GM23248 (cell line): ENCODE measurements at regions not wholly inside any gene's neighbourhood (a gene's known extent, or its start where the extent isn't known, plus 50 kb on each side); places are given as distances from the start of the nearest gene placed in this dataset.
"Not testable (repeated sequence)": the region's sequence is repeated elsewhere in the genome, so short reads cannot be mapped to it uniquely, and the experiment has no call there.

Experiments used
- DNase-seq: peaks from one replicate; pipeline ENCODE4 v3.0.0-alpha.2; 2015
- H2AFZ ChIP-seq: fragments of 200-600 bp; sonication (generic); 2 replicates; pipeline ENCODE4 v1.6.1; 2016; ENCODE audit warnings: antibody characterized with exemption
- H3F3A ChIP-seq: fragments of 200-600 bp; sonication (generic); 2 replicates; pipeline ENCODE4 v1.6.1; 2016; ENCODE audit warnings: mild to moderate bottlenecking, antibody characterized with exemption, mixed run types; ENCODE audit not compliant: insufficient read depth
- H3K27ac ChIP-seq: fragments of 200-600 bp; sonication (generic); 2 replicates; pipeline ENCODE4 v1.5.1; 2016; ENCODE audit warnings: mild to moderate bottlenecking
- H3K27me3 ChIP-seq: fragments of 200-600 bp; sonication (generic); replicated peaks from 2 replicates; pipeline ENCODE4 v1.6.1; 2016; ENCODE audit warnings: mild to moderate bottlenecking; ENCODE audit not compliant: insufficient read depth
- H3K36me3 ChIP-seq: fragments of 200-600 bp; sonication (generic); 2 replicates; pipeline ENCODE4 v1.6.1; 2016; ENCODE audit warnings: low read depth, mild to moderate bottlenecking
- H3K4me1 ChIP-seq: fragments of 200-600 bp; sonication (generic); 2 replicates; pipeline ENCODE4 v1.6.1; 2016; ENCODE audit warnings: mild to moderate bottlenecking; ENCODE audit not compliant: insufficient read depth
- H3K4me2 ChIP-seq: fragments of 200-600 bp; sonication (generic); one replicate; pipeline ENCODE4 v1.6.1; 2016; ENCODE audit warnings: mild to moderate bottlenecking; ENCODE audit not compliant: unreplicated experiment
- H3K4me3 ChIP-seq: fragments of 200-600 bp; sonication (generic); 2 replicates; pipeline ENCODE4 v1.5.1; 2016; ENCODE audit warnings: mild to moderate bottlenecking
- H3K79me2 ChIP-seq: fragments of 200-600 bp; sonication (generic); 2 replicates; pipeline ENCODE4 v1.6.1; 2016; ENCODE audit warnings: mild to moderate bottlenecking; ENCODE audit not compliant: insufficient read depth
- H3K9ac ChIP-seq: fragments of 200-600 bp; sonication (generic); 2 replicates; pipeline ENCODE4 v1.6.1; 2016; ENCODE audit warnings: mild to moderate bottlenecking
- H3K9me2 ChIP-seq: fragments of 200-600 bp; sonication (generic); 2 replicates; pipeline ENCODE4 v1.6.1; 2016; ENCODE audit warnings: mixed run types, mild to moderate bottlenecking, moderate library complexity; ENCODE audit not compliant: insufficient read depth
- H3K9me3 ChIP-seq: fragments of 200-600 bp; sonication (generic); one replicate; pipeline ENCODE4 v1.6.1; 2017; ENCODE audit warnings: low read depth
- H4K20me1 ChIP-seq: fragments of 200-600 bp; sonication (generic); 2 replicates; pipeline ENCODE4 v1.6.0; 2016; ENCODE audit not compliant: insufficient read depth
- WGBS, 2 experiments: methylation state at CpG; one replicate each; pipeline ENCODE4 v1.1.6; 2015 to 2017; ENCODE audit warnings: low lambda C conversion rate in 2 of 2, low coverage in 1 of 2; ENCODE audit errors: missing lambda C conversion rate in 2 of 2; 5-methylcytosine and 5-hydroxymethylcytosine counted together
- in situ Hi-C: fragments of 300-500 bp; cut with MboI; formaldehyde crosslinking; loops from 2 replicates; pipeline ENCODE4 v1.15.0; 2020

DNA sequence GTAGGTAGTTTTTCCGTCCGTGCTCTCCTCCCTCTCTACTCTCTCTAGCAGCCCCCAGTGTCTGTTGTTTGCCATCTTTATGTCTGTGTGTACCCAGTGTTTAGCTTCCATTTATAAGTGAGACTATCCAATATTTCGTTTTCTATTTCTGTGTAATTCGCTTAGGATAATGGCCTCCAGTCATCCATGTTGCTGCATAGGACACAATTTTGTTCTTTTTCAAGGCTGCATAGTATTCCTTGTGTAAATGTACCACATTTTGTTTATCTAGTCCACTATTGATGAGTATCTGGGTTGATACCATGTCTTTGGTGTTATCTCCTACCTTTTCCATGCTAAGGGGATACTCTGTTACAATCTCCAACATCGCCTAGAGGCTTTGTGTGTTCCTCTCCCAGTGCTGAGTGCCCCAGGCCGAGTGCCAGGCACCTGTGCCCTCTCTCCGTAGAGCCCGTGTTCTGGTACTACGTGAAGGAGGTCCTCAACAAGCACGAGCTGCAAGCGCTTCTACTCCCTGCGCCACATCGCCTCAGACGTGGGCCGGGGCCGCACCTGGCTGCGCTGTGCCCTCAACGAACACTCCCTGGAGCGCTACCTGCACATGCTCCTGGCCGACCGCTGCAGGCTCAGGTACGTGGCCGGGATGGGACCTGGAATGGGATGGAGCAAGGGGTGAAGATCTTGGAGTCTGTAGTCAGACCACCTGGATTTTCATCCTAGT is 51.0 kb downstream of the NPIPB11 start:
- H3F3A ChIP-seq, H3K79me2 ChIP-seq, H3K4me2 ChIP-seq, in situ Hi-C loops, H4K20me1 ChIP-seq, H3K27ac ChIP-seq, H3K9me2 ChIP-seq, H3K4me3 ChIP-seq, H3K36me3 ChIP-seq, H3K9me3 ChIP-seq, H3K4me1 ChIP-seq, DNase-seq, H3K9ac ChIP-seq, H3K27me3 ChIP-seq, H2AFZ ChIP-seq: not testable (repeated sequence)
- 96 to 97% methylated on average over 23 of the region's 23 CpGs for WGBS, 2 experiments

- H3K36me3 ChIP-seq, H3K4me3 ChIP-seq, H3K9ac ChIP-seq, H3K27me3 ChIP-seq, H2AFZ ChIP-seq, in situ Hi-C loops, H3K9me3 ChIP-seq, H3K9me2 ChIP-seq, H3K4me1 ChIP-seq, DNase-seq, H3K79me2 ChIP-seq, H3F3A ChIP-seq, H3K27ac ChIP-seq, H3K4me2 ChIP-seq, H4K20me1 ChIP-seq: not testable (repeated sequence)
- 1 to 9% methylated on average over 2 of the region's 5 CpGs for WGBS, 2 experiments
These were observed 52.1 kb downstream of the NPIPB11 start for GRCh38 chr16:29354449-29354848.

DNA sequence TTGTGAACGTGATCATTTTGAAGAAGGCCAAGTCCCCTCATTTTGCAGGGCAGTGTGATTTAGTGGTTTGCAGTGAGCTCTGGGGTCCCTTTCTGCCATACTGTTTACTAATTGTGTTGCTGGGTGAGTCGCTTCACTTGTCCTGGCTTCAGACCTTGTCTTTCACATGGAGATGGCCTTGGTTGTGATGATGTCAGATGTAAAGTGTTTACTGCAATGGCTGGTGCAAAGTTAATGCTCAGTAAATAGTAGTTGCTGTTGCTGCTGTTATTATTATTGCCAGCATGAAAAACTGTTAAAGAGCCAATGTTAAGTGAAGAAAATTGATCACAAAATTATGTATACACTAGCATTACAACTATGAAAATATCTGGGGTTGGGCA is 53.9 kb downstream of the NPIPB11 start:
- H3K9me2 ChIP-seq, H3K27me3 ChIP-seq, H4K20me1 ChIP-seq, H3K79me2 ChIP-seq, H3K9me3 ChIP-seq, H3F3A ChIP-seq, H3K9ac ChIP-seq, H2AFZ ChIP-seq, H3K4me3 ChIP-seq, H3K27ac ChIP-seq, H3K4me1 ChIP-seq, H3K36me3 ChIP-seq, in situ Hi-C loops, H3K4me2 ChIP-seq: not testable (repeated sequence)
- peak; percentile 8 for DNase-seq
- WGBS, 2 experiments: 90 to 92% methylated on average over 2 of the region's 2 CpGs

GRCh38 chr16:29351970-29352616 is 54.4 kb downstream of the NPIPB11 start:
- H3K4me3 ChIP-seq, H3F3A ChIP-seq, H3K9me2 ChIP-seq, H2AFZ ChIP-seq, H3K27me3 ChIP-seq, H3K79me2 ChIP-seq, H3K4me1 ChIP-seq, H3K4me2 ChIP-seq, H4K20me1 ChIP-seq, DNase-seq, H3K9me3 ChIP-seq, H3K27ac ChIP-seq, H3K36me3 ChIP-seq, in situ Hi-C loops, H3K9ac ChIP-seq: not testable (repeated sequence)
- 93 to 94% methylated on average over 5 to 7 of the region's 9 CpGs for whole genome bisulfite sequencing, 2 experiments

GRCh38 chr16:29351271-29351969 is 55.1 kb downstream of the NPIPB11 start:
- H3K9me2 ChIP-seq, H3F3A ChIP-seq, DNase-seq, H3K79me2 ChIP-seq, H4K20me1 ChIP-seq, H3K4me1 ChIP-seq, H3K9me3 ChIP-seq, H3K27me3 ChIP-seq, H3K4me3 ChIP-seq, H3K9ac ChIP-seq, H3K36me3 ChIP-seq, H3K4me2 ChIP-seq, in situ Hi-C loops, H3K27ac ChIP-seq, H2AFZ ChIP-seq: not testable (repeated sequence)
- 93 to 94% methylated on average over 13 of the region's 15 CpGs for WGBS, 2 experiments

DNA sequence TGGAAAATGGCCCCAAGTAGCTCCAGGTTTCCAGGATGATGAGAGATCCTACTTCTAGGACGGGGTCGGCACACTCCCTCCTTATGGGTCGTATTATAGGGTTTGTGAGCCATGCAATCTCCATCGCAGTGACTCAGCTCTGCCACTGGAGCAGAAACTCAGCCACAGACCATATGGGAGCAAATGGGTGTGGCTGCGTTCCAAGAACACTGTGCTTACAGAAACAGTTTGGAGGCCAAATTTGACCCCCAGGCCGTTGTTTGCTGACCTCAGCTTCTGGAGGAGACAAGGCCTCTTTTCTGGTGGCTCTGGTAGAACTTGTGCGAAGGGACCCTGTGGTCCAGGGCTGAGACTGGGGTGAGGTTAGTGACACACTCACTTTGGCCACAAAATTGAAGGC is 56.5 kb downstream of the NPIPB11 start:
- H3K36me3 ChIP-seq, H3K27me3 ChIP-seq, in situ Hi-C loops, H3K9ac ChIP-seq, H3K4me1 ChIP-seq, H3F3A ChIP-seq, H3K9me2 ChIP-seq, H3K27ac ChIP-seq, H3K4me2 ChIP-seq, H3K79me2 ChIP-seq, H3K4me3 ChIP-seq, H3K9me3 ChIP-seq, H2AFZ ChIP-seq, H4K20me1 ChIP-seq: not testable (repeated sequence)
- 21 to 38% methylated on average over 4 to 7 of the region's 7 CpGs for WGBS, 2 experiments
- DNase-seq: peak; percentile 87

DNA sequence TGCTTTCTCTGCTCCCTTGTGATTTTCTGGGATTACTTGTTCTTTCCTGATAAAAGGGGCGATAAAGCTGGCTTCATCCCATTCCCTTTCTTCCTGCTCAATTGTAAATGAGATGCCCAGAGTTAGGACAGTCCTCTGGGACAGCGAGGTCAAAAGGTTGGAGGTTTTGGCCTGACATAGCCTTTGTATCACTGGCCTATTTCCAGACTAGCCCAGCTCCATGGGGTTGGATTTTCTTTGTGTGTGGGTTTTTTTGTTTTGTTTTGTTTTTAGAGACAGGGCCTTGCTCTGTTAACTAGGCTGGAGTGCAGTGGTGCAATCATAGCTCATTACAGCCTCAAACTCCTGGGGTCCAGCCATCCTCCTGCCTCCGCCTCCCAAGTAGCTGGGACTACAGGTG is 57.8 kb downstream of the NPIPB11 start:
- H3K4me1 ChIP-seq, H3K9me3 ChIP-seq, H3K4me2 ChIP-seq, H3K79me2 ChIP-seq, H3K27me3 ChIP-seq, H2AFZ ChIP-seq, DNase-seq, H3F3A ChIP-seq, H3K9ac ChIP-seq, in situ Hi-C loops, H3K4me3 ChIP-seq, H3K27ac ChIP-seq, H4K20me1 ChIP-seq, H3K36me3 ChIP-seq, H3K9me2 ChIP-seq: not testable (repeated sequence)
- WGBS, 2 experiments: 93 to 98% methylated on average over 3 of the region's 3 CpGs
